SK-N-MC (cell line): ENCODE measurements at regions not wholly inside any gene's neighbourhood (a gene's known extent, or its start where the extent isn't known, plus 50 kb on each side); places are given as distances from the start of the nearest gene placed in this dataset.

ENCODE experiments used
- EZH2 ChIP-seq: fragments of 200-600 bp; sonication (generic); IDR thresholded peaks from one replicate; pipeline ENCODE4 v1.6.1; 2017; ENCODE audit warnings: antibody characterized with exemption
- FOXP2 ChIP-seq: optimal IDR thresholded peaks from 2 replicates; pipeline ENCODE3; 2011; ENCODE audit warnings: mild to moderate bottlenecking, moderate library complexity; ENCODE audit not compliant: insufficient read depth; ENCODE audit errors: extremely low read length, control extremely low read depth
- POLR2AphosphoS5 ChIP-seq: IDR thresholded peaks from 2 replicates; pipeline ENCODE4 v1.6.1; 2012; ENCODE audit warnings: mild to moderate bottlenecking, low read depth, low read length, borderline replicate concordance

DNA sequence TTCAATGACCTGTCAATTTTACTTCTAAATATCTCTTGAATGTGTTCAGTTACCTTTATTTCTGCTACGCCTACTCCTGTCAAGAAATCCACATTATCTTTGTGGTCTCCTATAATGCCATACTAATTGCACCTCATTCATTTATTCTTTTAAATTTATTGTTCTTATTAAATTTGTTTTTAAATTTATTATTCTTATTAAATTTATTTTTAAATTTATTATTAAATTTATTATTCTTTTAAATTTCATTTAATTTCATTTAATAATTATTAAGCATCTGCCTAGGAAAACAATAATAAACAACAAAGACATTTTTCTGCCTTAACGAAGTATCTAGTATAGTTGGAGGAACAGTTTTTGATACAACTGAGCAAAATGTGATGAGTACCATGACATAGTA, 211.7 kb downstream of the ZPLD1 start:
- TF ChIP-seq EZH2 (no peak), POLR2AphosphoS5 (no peak), FOXP2 (no peak)
